ENCODE measurements at regions not wholly inside any gene's neighbourhood (a gene's known extent, or its start where the extent isn't known, plus 50 kb on each side); places are given as distances from the start of the nearest gene placed in this dataset.
A peak's percentile ranks its signal among the peaks of the same experiment; 100 is the strongest.

GRCh38 chr5:123965626-123966025 lies 453.6 kb downstream of the CSNK1G3 start:
- Histone ChIP-seq H3K4me1 (ENCODE audit: control insufficient read depth, extremely low read depth, insufficient read depth, low read length) (no peaks in the 10 kb centered on the region), H3K27ac (ENCODE audit: insufficient read depth, low read length) (no peak overlapping the region), H2AFZ (ENCODE audit: low read length) (no peak overlapping the region), H3K4me2 (ENCODE audit: extremely low read depth, insufficient read depth, low read length) (no peak overlapping the region), H3K27me3 (ENCODE audit: control insufficient read depth, insufficient read depth, low read length) (no peaks in the 10 kb centered on the region), H3K9me3 (ENCODE audit: control insufficient read depth, insufficient read depth, low read depth, low read length) (no peaks in the 10 kb centered on the region), H3K36me3 (ENCODE audit: control insufficient read depth, insufficient read depth, low read length) (no peaks in the 10 kb centered on the region), H4K20me1 (ENCODE audit: control insufficient read depth, extremely low read depth, insufficient read depth, low read length) (no peaks in the 10 kb centered on the region), H3K9ac (ENCODE audit: insufficient read depth, low read length) (no peak overlapping the region), H3K4me3 (replicated peaks in 1 of 4; ENCODE audit: control extremely low read depth in 1 of 4, insufficient read depth in 1 of 4, low read depth in 3 of 4, low read length in 4 of 4) (no peak overlapping the region), H3K79me2 (ENCODE audit: control insufficient read depth, insufficient read depth, low read length) (no peaks in the 10 kb centered on the region)
- DNase-seq (ENCODE audit: low read depth in 2 of 2): no peak
- no peak for TF ChIP-seq EZH2 (IDR thresholded peaks at IDR 0.05; ENCODE audit: low read length, missing control alignments)

GRCh38 chr5:123964884-123965283 lies 452.9 kb downstream of the CSNK1G3 start:
- H2AFZ ChIP-seq (ENCODE audit: low read length): no peak overlapping the region
- no peak overlapping the region for H3K4me3 ChIP-seq (replicated peaks in 1 of 4; ENCODE audit: control extremely low read depth in 1 of 4, insufficient read depth in 1 of 4, low read depth in 3 of 4, low read length in 4 of 4)
- TF ChIP-seq EZH2 (IDR thresholded peaks at IDR 0.05; ENCODE audit: low read length, missing control alignments) (no peak), CTCF (conservative IDR thresholded peaks at IDR 0.05 in 1 of 2, IDR thresholded peaks at IDR 0.05 in 1 of 2; ENCODE audit: low read depth in 1 of 2, low read length in 2 of 2) (no peak)
- H4K20me1 ChIP-seq (ENCODE audit: control insufficient read depth, extremely low read depth, insufficient read depth, low read length): no peaks in the 10 kb centered on the region
- no peak overlapping the region for H3K4me2 ChIP-seq (ENCODE audit: extremely low read depth, insufficient read depth, low read length)
- H3K9ac ChIP-seq (ENCODE audit: insufficient read depth, low read length): no peak overlapping the region
- no peak overlapping the region for H3K27ac ChIP-seq (ENCODE audit: insufficient read depth, low read length)
- H3K9me3 ChIP-seq (ENCODE audit: control insufficient read depth, insufficient read depth, low read depth, low read length): no peaks in the 10 kb centered on the region
- H3K79me2 ChIP-seq (ENCODE audit: control insufficient read depth, insufficient read depth, low read length): no peaks in the 10 kb centered on the region
- no peaks in the 10 kb centered on the region for H3K36me3 ChIP-seq (ENCODE audit: control insufficient read depth, insufficient read depth, low read length)
- H3K27me3 ChIP-seq (ENCODE audit: control insufficient read depth, insufficient read depth, low read length): no peaks in the 10 kb centered on the region
- no peaks in the 10 kb centered on the region for H3K4me1 ChIP-seq (ENCODE audit: control insufficient read depth, extremely low read depth, insufficient read depth, low read length)
- DNase-seq (ENCODE audit: low read depth in 2 of 2): peak in 1 of 2 donors; percentile 46

GRCh38 chr5:123960526-123960925 lies 448.5 kb downstream of the CSNK1G3 start:
- Histone ChIP-seq H3K4me2 (ENCODE audit: extremely low read depth, insufficient read depth, low read length) (no peak overlapping the region), H3K9ac (ENCODE audit: insufficient read depth, low read length) (no peak overlapping the region), H3K27ac (ENCODE audit: insufficient read depth, low read length) (no peak overlapping the region), H3K9me3 (ENCODE audit: control insufficient read depth, insufficient read depth, low read depth, low read length) (no peaks in the 10 kb centered on the region), H3K4me1 (ENCODE audit: control insufficient read depth, extremely low read depth, insufficient read depth, low read length) (no peaks in the 10 kb centered on the region), H3K4me3 (replicated peaks in 1 of 4; ENCODE audit: control extremely low read depth in 1 of 4, insufficient read depth in 1 of 4, low read depth in 3 of 4, low read length in 4 of 4) (no peak overlapping the region), H3K36me3 (ENCODE audit: control insufficient read depth, insufficient read depth, low read length) (no peaks in the 10 kb centered on the region), H3K79me2 (ENCODE audit: control insufficient read depth, insufficient read depth, low read length) (no peaks in the 10 kb centered on the region), H2AFZ (ENCODE audit: low read length) (no peak overlapping the region), H4K20me1 (ENCODE audit: control insufficient read depth, extremely low read depth, insufficient read depth, low read length) (no peaks in the 10 kb centered on the region), H3K27me3 (ENCODE audit: control insufficient read depth, insufficient read depth, low read length) (no peaks in the 10 kb centered on the region)
- TF ChIP-seq EZH2 (IDR thresholded peaks at IDR 0.05; ENCODE audit: low read length, missing control alignments): no peak
- no peak for TF ChIP-seq CTCF (conservative IDR thresholded peaks at IDR 0.05 in 1 of 2, IDR thresholded peaks at IDR 0.05 in 1 of 2; ENCODE audit: low read depth in 1 of 2, low read length in 2 of 2)
- DNase-seq (ENCODE audit: low read depth in 2 of 2): no peak

Measured in fibroblast of lung (primary cell).